ENCODE measurements at regions not wholly inside any gene's neighbourhood (a gene's known extent, or its start where the extent isn't known, plus 50 kb on each side); places are given as distances from the start of the nearest gene placed in this dataset.

DNA sequence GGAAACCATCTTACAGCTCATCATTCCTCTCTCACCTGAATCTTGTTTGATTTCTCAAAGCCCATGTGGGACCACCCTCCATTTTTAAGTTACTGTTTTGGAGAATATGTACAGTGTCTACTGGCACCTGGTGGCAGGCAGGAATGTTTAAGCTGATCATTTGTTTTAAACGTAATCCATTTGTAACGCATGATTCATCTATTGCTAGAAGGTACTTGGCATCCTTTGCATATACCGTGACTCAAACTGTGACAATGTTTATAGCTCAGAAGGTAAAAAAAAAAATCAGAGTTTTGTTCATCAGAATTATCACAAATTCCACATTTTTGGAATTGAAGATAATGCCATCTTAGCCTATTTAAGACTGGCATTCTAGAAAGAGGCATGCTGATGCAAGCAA, 1007.5 kb upstream of the EEF2KMT start:
- no peak for DNase-seq

DNA sequence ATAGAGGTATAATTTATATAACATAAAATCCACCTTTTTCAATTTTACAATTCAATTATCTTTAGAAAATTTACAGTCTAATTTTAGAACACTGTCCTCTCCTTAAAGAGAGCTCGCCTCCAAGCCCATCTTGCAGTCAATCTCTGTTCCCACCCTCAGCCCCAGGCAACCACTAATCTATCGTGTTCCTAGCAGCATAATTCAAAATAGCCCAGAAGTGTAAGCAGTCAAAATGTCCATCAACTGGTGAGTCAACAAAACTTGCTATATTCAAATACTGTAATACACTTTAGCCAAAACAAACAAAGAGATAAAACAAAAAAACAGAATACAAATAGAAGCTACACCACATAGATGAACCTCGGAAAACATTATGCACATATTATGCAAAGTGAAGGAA, 1006.8 kb upstream of the EEF2KMT start:
- no peak for DNase-seq

DNA sequence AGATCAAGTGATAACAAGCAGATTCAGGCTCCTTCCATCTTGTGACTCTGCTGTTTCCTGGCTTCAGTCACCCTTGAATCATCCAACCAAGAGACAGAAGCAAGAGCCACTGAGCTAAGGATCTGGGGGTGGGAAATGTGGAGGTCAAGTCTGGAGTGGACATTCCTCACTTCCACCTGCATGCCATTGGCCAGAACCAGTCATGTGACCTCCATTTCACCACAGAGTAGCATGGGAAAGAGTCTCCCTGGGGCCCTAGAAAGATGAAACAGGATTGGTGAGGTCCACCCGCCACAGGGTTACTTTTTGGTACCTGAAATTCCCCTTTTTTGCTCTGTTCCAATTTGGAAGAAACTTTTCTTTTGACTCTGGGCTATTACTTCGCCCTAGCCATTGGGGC, 1006.0 kb upstream of the EEF2KMT start:
- DNase-seq, result no peak

DNA sequence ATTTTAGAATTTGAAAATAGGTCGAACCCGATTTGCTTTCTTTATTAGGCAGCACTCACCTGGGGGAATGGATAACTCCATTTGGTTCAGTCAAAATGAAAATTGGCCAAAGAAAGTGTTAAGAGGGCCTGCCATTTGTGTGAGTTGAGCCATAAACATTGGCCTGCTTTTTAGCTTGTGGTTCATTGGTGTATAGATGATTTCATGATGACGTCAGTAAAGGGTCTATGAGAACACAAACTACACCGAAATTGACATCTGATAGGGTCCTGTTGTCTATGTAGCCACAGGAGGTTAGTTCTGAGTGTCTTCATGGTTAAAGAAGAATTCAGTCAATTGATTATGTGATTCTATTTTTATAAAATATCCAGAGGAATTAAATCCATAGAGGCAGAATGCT, 1001.5 kb upstream of the EEF2KMT start:
- no peak for DNase-seq

DNA sequence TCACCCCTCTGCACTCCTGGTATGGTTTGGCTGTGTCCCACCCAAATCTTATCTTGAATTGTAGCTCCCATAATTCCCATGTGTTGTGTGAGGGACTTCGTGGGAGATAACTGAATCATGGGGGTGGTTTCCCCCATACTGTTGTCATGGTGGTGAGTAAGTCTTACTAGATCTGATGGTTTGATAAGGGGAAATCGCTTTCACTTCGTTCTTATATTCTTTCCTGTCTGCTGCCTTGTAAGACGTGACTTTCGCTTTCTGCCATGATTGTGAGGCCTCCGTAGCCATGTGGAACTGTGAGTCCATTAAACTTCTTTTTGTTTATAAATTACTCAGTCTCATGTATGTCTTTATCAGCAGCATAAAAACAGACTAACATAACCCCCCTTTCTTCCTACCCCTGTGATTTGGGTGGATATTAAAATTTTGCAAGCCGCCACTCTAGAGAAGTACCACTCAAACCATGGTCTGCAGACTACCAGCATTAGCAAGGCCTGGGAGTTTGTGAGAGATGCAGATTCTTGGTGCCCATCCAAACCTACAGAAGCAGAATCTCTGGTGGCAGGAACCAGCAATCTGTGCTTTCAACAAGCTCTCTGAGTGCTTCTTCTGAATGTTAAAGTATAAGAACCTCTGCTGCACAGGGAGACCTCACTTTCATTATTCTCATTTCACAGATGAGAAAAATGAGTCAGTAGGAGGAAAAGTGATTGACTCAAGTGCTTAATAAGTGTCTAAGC, 999.5 kb upstream of the EEF2KMT start:
- DNase-seq, result no peak

DNA sequence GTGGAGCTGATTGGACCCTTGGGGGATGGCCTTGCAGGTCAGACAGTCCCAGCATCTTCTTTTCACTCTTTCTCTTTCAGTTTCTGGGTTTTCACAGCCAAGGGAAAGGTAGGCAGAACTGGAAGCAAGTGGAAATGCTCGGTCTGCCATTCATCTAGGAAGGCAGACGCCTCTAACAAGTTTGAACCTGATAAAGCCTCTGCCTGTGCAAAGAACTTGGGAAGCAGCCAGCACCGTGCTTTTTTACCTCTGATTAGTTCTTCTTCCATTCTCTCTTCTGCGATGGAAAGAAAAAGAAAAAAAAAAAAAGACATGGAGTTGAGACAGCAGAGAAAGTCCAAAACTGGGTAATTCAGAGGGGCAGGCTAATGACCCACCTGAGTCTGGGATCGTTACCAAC, 997.8 kb upstream of the EEF2KMT start:
- DNase-seq, result no peak

DNA sequence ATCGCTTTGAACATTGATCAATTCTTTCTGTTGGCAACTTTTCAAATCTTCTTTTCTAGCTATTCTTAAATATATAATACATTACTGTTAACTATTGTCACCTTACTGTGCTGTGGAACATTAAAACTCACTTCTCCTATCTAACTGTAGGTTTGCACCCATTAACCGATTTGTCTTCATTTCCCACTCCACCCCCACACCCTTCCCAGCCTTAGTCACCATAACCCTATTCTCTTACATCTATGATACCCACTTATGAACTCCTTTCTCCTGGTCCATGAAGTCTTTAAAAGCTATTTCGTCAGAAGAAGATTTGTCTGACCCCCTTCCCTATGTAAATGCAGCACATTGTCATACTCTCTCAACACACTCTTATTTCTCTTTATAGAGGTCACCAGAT, 993.4 kb upstream of the EEF2KMT start:
- DNase-seq, result no peak

DNA sequence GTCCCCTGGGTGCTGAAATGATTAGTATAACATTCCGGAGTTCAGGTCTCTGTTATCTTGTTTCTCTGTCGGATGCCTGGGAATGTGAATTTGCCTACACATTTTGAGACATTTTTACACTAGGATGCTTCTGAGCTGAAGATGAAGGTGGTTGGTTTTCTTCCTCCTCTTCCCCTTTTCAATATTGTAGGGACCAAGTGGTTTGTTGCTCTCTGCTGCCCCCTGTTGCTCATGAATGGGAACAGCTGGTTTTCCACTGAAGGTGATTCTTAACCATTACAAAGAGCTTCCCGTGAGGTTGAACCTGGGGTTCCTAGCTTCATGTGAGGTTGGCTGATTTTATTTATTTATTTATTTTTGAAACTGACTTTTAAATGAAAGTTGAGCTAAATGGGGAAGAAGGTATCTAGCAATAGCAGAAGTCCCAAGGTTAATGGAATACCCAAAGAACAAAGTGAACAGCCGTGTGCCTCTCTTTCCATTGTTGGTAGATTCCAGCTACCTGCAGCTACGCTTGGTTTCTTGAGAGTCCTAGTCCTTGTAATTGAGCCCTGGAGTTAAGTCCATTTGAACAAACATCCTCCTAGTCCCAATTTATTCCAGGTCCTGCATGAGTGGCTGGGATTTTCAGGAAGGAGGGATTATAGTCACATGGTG, 983.9 kb upstream of the EEF2KMT start:
- DNase-seq, result no peak

DNA sequence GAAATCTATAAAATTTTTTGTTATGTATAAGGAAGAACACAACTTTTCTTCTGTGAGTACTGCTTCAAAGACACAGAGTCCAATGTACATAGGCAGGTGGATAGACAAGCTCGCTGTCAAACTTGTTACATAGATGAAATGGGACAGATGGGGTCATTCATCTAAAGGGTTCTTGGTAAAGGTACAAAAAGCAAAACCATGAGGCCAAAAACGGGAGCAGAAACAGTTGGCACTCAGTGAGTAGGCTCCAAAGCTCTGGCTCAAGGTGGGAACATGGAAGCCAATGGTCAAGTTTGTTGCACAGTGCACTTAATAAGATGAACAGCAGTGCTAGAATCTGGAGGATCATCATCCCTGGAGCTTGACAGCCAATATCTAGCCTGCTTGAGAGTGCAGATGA, 979.0 kb upstream of the EEF2KMT start:
- no peak for DNase-seq

DNA sequence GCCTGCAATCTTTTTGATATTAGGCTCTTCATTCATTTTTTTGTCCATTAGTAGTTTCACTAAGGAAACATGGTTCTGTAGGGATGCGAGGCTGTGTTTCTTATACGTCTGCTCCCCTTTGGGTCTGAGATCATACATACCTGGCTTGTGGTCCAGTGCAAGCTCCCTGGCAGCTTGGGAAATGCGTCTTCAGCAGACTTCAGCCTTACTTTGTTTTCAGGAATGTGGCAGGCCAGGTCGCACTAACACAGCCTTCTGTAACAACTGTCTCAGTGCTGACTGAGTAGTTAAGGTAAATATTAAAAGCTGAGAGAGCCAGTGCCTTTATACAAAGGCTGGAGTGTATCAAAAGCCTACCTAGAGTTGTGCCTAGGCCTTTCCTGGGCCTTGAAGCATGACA, 970.5 kb upstream of the EEF2KMT start:
- no peak for DNase-seq

DNA sequence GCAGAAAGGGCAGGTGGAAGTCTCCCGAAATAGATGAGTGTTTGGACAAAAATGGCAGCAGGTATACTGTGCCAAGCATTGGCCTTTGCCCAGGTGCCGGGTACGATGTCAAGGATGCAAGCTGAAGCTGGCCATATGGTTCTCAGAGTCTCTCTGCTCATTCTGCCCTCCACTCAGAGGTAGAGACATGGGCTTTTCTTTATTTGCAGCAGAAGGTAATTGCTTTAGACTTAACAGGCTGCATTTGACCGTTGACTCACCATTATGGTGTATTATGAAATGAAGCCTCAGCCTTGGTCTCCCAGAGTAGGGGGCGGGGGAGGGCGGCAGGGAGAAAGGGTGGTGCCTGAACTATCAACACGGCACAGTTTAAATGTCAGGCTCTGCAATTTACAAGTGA, 969.1 kb upstream of the EEF2KMT start:
- no peak for DNase-seq

DNA sequence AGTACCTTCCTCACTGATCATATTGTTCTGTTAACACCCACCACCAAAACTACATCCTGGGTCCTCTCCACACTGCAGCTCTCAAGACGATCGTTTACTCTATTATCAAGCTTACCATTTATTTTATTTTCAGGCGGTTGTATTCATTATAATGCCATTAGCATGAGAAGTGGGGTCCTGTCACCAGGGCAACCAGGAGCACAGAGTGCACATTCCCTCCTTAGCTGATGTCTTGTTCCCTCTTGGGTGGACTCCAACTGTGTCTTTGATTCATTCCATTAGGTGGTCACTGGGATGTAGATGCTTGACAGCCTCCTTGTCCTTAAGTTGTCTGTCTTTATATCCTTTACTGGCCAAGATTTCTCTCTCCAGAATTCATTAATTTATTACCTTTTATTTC, 965.9 kb upstream of the EEF2KMT start:
- DNase-seq, result no peak

DNA sequence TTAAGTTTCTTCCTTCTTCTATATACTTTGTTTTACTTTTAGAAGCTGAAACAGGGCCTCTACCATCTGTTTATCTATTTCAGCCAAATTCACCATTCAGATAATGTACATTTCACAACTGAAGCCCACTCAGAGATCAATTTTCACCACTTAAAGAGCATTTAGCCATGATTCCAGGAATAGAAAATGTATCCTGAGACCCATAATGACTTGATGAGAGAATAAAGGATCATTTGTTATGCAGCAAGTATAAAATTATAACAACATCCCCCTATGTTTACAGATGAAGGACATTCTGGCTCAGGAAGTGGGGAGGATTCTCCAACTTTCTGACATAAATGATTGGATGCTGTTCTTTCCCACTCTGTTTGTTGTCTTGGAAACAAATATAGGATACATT, 962.1 kb upstream of the EEF2KMT start:
- no peak for DNase-seq

DNA sequence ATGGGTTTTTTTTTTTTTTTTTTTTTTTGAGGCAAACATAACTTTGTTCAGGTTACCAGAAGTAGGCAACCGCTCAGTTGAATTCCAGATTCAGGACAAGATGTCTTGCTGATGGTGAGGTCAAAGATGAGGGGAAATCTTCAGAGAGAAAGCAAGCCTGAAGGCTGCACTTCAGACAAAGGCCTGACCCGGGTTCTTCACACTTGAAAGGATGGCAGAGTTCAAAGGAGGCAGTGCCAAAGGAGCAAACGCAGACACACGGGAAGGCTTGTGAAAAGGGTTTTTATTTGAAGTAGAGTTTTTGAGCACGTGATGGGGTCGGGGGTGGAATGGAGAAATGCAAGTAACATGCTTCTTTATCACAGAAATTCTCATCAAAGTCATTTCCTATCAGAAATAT, 960.2 kb upstream of the EEF2KMT start:
- DNase-seq, result no peak

DNA sequence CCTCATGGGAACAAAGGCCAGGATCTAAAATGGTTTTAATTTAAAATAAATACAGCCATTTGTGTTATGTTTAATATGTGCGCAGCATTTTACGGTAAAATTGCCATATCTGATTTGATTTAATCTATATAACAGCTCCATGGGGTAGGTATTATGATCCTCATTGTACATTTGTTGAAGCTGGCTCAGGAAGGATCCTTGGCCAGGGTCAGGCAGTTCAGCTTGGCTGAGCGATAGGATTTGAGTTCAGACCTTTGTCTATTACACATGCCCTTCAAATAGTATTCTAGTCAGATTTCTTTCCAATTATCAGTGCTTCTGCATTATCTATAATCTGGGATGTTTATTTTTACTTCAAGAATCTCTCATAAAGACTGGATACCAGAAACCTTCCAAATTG, 950.4 kb upstream of the EEF2KMT start:
- no peak for DNase-seq

DNA sequence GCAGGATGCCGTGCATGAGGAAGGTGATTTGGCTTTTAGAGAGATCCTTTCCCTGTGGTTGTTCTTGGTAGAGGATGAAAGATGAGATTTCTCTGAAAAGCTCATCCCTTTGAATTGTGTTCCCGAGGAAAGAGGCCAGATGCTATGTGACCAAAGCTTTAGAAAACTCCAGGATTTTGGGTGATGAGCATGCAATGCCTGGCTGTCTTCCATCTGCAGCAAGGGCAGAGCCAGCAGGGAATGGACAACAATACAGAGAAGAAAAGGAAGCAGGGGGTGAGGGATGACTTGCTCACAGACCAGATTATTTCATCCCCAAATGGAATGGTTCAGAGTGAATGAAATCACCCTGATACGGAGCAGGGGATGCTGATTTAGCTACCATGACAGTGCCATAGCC, 949.7 kb upstream of the EEF2KMT start:
- DNase-seq, result no peak

DNA sequence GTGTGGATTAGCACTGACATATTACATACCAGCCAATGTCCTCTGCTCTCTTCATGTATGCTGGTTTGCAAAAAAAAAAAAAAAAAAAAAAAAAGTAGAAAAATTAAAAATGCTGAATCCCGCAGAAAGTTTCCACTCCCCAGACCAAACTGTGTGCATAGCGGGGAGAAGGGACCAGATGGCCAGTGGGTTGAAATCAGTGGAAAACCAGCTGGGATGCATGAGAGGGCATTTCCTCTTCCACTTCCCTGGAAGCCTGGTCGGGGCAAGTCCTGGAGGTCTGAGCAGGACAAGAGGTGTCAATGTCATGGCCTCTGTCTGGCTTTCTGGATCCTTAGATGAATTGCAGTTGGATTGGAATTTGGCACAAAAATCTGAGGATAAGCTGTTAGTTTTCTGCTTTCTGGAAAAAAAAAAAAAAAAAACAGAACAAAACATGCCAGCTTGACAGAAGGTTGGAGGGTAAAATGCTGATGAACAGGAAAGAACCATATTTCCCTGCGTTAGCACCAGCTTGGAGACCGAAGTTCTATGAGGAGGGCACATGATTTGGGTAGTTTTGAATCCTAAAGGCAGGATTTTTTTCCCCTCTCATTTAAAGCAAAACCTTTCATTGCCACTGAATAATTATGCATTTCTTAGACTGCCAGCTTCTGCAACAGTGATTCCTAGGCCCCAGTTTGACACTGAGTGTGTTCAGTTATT, 941.5 kb upstream of the EEF2KMT start:
- no peak for DNase-seq

DNA sequence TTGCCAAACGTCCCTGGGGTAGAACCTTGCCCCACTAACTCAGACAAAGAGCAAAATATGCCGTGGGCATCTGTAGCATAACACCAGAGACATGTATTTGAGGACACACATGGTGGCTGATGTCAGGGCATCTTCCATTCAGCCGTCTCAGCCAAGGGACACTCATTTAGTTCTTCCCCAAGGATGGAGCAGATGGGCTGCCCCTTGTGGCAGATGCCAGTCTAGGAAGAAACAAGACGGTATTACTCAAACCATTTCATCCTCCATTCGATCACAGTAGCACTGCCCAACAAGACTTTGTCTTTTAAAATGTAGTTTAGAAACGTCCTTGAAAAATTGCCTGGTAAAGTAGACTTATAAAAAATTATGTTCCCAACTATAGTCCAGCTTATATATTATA, 937.6 kb upstream of the EEF2KMT start:
- no peak for DNase-seq

DNA sequence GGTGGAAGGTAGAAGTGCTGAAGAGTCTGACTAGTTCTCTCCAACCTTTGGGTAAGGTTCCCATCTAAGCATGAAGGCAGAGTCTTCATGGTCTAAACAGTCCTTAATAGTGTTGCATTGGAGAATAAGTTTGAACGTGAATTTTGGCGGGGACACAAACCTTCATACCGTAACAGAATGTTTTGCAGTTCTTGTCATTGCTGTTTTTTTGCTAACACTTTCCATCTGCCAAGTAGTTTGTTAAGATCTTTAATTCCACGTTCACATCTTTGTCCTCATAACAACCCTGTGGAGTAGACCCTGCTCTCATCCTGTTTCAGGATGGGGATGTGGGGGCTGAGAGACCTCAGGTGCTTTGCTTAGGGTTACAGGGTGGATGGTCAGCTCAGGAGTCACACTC, 936.9 kb upstream of the EEF2KMT start:
- no peak for DNase-seq

DNA sequence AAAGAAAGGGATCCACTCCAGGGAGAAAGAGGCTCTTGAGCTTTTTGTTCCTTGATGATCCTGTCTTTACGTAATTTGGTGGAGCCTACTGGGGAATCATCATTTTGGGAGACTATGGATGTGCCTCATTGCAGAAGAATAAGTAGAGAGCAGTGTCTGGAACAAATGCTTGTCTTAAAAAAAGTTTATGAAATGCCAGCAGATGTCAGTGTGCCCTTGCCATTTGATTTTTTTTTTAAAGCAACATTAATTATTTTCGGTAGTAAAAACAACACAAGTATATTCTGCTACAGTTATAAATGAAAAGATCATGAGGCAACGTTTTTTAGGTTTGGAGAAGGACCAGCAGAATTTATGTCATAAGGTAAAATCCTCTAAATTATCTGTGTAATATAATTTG, 934.8 kb upstream of the EEF2KMT start:
- no peak for DNase-seq

DNA sequence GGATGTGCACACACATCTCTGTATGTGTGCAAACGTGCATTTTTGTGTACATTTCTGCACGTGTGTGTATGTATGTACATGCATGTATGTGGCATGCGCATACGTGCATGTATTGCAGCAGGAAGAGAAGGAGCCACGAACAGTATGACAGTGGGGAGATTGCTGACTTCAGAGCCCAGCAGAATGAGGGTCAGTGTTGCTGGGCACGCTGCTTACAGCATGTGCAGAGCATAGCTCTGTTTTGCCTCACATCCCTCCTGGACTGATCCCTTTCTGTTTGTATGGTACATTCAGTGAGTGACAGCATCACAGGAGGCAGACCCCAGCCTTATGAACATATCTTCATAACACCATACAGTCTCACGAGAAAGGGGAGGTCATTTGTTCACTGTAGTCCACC, 934.0 kb upstream of the EEF2KMT start:
- no peak for DNase-seq

DNA sequence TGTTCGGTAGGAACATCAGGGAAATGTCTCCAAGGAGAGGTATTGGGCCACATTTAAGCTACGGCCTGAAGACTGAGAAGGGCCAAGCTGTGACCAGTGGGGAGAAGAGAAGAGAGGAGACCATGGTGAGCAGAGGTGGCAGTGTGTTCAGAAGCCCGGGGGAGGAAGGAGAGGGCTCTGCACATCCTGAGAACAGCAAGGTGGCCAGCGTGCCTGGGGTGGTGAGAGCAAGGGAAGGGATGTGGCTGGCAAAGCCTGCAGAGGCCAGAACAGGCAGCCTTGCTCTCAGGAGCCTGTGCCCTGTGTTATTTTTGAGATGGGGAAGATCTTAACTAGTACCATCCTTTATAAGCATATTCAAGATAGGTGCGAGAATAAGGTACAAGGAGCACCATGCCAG, 933.5 kb upstream of the EEF2KMT start:
- DNase-seq, result no peak

DNA sequence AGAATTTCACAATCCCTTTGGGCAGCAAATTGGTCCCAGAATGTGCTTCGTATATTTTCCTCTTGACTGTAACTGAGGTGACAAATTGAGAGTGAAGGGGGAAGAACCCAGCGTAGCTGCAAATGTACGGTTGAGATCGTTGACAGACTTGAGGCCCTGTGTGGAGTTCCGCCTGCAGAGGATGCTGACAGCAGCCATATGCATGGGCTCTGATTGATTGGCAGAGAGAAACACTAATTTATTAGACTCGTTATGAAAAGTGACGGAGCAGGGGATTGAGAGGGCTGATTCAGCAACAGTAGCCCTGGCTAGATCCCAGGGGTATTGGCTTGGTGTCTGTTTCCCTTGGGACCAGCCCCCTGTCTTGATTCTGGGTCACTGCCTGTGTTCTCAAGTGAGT, 930.1 kb upstream of the EEF2KMT start:
- DNase-seq, result no peak

DNA sequence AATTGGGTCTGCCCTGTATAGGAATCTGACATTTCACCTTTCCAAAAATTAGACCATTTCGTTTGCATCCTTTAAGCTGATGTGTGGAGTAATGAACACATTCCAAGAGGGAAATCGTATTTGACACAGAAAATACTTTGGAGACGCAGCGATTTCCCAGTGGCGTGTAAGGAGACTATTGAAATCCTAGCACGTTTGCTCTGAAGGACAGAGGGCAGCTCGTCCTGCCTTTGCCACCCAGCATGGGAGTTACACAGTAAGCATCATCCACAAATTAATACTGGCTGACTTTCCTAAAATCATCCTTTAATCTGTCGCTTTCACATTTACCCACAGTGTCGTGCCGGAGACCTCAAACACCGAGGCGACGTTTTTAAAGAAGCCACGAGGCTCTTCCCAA, 925.9 kb upstream of the EEF2KMT start:
- no peak for DNase-seq

Data from activated effector memory CD4-positive, alpha-beta T cell treated with anti-CD3 and anti-CD28 coated beads, Interleukin-2, amount 50 U/mL, for 16 hours (primary cell).